H1 (cell line): ENCODE measurements at regions not wholly inside any gene's neighbourhood (a gene's known extent, or its start where the extent isn't known, plus 50 kb on each side); places are given as distances from the start of the nearest gene placed in this dataset.

Source experiments
- BACH1 ChIP-seq: IDR thresholded peaks from 2 replicates; pipeline ENCODE4 v1.6.1; 2012; ENCODE audit warnings: low read length, improper control_type of control experiment
- SIN3A ChIP-seq, 2 experiments: IDR thresholded peaks in 1 of 2; conservative IDR thresholded peaks in 1 of 2; 2 replicates each; pipeline ENCODE4 v1.6.1; 2011 to 2012; ENCODE audit warnings: low read length in 2 of 2, improper control_type of control experiment in 1 of 2, low read depth in 1 of 2, mild to moderate bottlenecking in 1 of 2
- SRF ChIP-seq: IDR thresholded peaks from 2 replicates; pipeline ENCODE4 v1.6.1; 2011; ENCODE audit warnings: mild to moderate bottlenecking, low read depth, low read length, moderate library complexity

DNA sequence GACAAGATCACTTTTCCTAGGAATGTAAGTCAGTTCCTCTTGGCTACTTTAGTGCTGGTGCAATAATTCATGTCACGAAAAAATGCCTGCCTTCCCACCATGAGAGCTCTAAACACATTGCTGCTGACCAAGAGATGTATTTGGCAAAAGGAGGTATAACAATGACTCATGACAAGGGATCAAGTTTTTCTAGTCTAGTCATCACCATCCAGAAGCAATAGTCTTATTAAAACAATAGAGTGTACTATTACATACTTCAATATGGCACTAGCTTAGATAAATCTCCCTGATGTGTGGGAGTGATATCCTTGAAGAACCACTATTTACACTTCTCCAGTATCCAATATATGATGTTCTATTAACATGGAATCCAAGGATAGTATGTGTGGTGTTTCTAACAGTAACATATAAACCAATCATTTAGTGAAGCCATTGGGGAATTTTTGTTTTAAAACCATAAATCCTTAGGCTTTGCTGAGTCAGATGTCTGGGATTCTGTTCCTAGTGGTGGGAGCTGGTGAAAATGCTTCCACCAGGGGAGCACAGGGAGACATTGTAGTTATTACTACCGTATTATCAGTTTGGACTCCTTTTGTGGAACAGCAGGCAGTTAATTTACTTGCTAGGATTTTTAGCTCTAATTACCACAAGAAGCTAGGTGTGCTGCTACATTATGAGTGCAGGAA is 1387.5 kb downstream of the LRFN5 start (continued):
- TF ChIP-seq SIN3A (conservative IDR thresholded peaks at IDR 0.05 in 1 of 2, IDR thresholded peaks at IDR 0.05 in 1 of 2; ENCODE audit: low read depth in 1 of 2, low read length in 2 of 2): no peak
- TF ChIP-seq SRF: no peak
- TF ChIP-seq BACH1: no peak
- TF ChIP-seq, all 59 proteins: peak for 0
